Endothelial cell of umbilical vein (primary cell): ENCODE measurements at regions not wholly inside any gene's neighbourhood (a gene's known extent, or its start where the extent isn't known, plus 50 kb on each side); places are given as distances from the start of the nearest gene placed in this dataset.

ENCODE experiments used
- EZH2 ChIP-seq: IDR thresholded peaks from 2 replicates; pipeline ENCODE4 v1.6.1; 2012; ENCODE audit warnings: borderline replicate concordance, low read depth, mild to moderate bottlenecking, moderate library complexity, low read length, inconsistent platforms; ENCODE audit not compliant: severe bottlenecking
- GATA2 ChIP-seq: IDR thresholded peaks from 2 replicates; pipeline ENCODE4 v1.7.0; 2011; ENCODE audit warnings: low read depth, mild to moderate bottlenecking, moderate library complexity, mixed read lengths, low read length; ENCODE audit not compliant: insufficient read length, insufficient read depth
- JUN ChIP-seq: IDR thresholded peaks from 2 replicates; pipeline ENCODE4 v1.6.1; 2011; ENCODE audit warnings: borderline replicate concordance, low read depth; ENCODE audit not compliant: insufficient read length, insufficient read depth
- MYC ChIP-seq: IDR thresholded peaks from one replicate; pipeline ENCODE4 v1.6.1; 2011; ENCODE audit warnings: mild to moderate bottlenecking, low read depth, low read length
- POLR2A ChIP-seq: IDR thresholded peaks from 2 replicates; pipeline ENCODE4 v1.6.1; 2012; ENCODE audit warnings: low read depth, mild to moderate bottlenecking, control low read depth, low read length
- TF ChIP-seq, protein P1 (sequence below), 2 donors: IDR thresholded peaks; 1 replicate in 1 of 2; 2 replicates in 1 of 2; pipeline ENCODE4 v1.5.1; 2011; ENCODE audit warnings: low read length in 2 of 2, mild to moderate bottlenecking in 2 of 2, moderate library complexity in 2 of 2, control low read depth in 1 of 2, inconsistent platforms in 1 of 2, low read depth in 1 of 2; ENCODE audit not compliant: insufficient read depth in 1 of 2; ENCODE audit errors: extremely low read depth in 1 of 2
- TF ChIP-seq, protein P2 (sequence below): IDR thresholded peaks from 2 replicates; pipeline ENCODE4 v1.6.1; 2011; ENCODE audit not compliant: insufficient read depth, insufficient read length

DNA sequence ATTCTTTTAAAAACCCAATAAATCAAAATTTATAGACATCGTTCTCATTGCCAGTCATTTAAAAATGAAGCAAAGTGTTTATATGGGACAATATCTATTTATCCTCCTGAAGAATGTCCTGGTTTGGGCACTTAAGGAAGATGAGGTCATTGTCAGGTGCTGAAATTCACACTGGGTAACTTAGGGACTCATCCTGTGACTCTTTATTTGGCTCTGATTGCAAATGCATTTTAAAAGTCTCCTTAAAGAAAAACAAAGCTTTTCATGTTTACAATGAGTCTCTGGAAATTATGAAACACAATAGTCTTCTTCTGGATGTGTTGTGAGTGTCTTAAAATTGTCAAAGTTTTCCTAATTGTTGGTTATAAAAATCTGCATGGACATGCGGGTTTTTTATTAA lies 69.5 kb upstream of the GPR158 start:
- TF ChIP-seq EZH2 (no peak), MYC (no peak), POLR2A (no peak), GATA2 (no peak), JUN (no peak)
- TF ChIP-seq, protein P1, sequence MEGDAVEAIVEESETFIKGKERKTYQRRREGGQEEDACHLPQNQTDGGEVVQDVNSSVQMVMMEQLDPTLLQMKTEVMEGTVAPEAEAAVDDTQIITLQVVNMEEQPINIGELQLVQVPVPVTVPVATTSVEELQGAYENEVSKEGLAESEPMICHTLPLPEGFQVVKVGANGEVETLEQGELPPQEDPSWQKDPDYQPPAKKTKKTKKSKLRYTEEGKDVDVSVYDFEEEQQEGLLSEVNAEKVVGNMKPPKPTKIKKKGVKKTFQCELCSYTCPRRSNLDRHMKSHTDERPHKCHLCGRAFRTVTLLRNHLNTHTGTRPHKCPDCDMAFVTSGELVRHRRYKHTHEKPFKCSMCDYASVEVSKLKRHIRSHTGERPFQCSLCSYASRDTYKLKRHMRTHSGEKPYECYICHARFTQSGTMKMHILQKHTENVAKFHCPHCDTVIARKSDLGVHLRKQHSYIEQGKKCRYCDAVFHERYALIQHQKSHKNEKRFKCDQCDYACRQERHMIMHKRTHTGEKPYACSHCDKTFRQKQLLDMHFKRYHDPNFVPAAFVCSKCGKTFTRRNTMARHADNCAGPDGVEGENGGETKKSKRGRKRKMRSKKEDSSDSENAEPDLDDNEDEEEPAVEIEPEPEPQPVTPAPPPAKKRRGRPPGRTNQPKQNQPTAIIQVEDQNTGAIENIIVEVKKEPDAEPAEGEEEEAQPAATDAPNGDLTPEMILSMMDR (IDR thresholded peaks at IDR 0.05; ENCODE audit: extremely low read depth in 1 of 2, insufficient read depth in 1 of 2, low read depth in 1 of 2, low read length in 2 of 2) = no peak
- TF ChIP-seq, protein P2, sequence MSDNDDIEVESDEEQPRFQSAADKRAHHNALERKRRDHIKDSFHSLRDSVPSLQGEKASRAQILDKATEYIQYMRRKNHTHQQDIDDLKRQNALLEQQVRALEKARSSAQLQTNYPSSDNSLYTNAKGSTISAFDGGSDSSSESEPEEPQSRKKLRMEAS = no peak
